ENCODE measurements at regions not wholly inside any gene's neighbourhood (a gene's known extent, or its start where the extent isn't known, plus 50 kb on each side); places are given as distances from the start of the nearest gene placed in this dataset.

GRCh38 chr2:140057928-140058327 is 1277.7 kb upstream of the NXPH2 start:
- Histone ChIP-seq H3K4me3 (replicated peaks; ENCODE audit: insufficient read depth, low read length) (no peak overlapping the region), H3K27me3 (ENCODE audit: insufficient read depth, poor library complexity, severe bottlenecking) (no peaks in the 10 kb centered on the region), H3K27ac (replicated peaks) (no peak overlapping the region)
- no peak for TF ChIP-seq SPI1 (IDR thresholded peaks at IDR 0.05; ENCODE audit: borderline replicate concordance, low read depth)
- TF ChIP-seq CTCF (IDR thresholded peaks at IDR 0.05; ENCODE audit: insufficient read depth, low read length) = no peak
- TF ChIP-seq GABPA (IDR thresholded peaks at IDR 0.05; ENCODE audit: low read depth) = no peak
- no peak for TF ChIP-seq POLR2AphosphoS5 (IDR thresholded peaks at IDR 0.05; ENCODE audit: low read depth)
- no peak for TF ChIP-seq REST (IDR thresholded peaks at IDR 0.05; ENCODE audit: insufficient replicate concordance, low read depth)
- no peak for DNase-seq (ENCODE audit: low read depth in 1 of 2, low spot score in 1 of 2)

- no peak overlapping the region for H3K27ac ChIP-seq (replicated peaks)
Measured at GRCh38 chr2:140041811-140042210, 1261.6 kb upstream of the NXPH2 start.

GRCh38 chr2:140041239-140041638 is 1261.0 kb upstream of the NXPH2 start:
- Histone ChIP-seq H3K27me3 (ENCODE audit: insufficient read depth, poor library complexity, severe bottlenecking) (no peaks in the 10 kb centered on the region), H3K27ac (replicated peaks) (no peak overlapping the region), H3K4me3 (replicated peaks; ENCODE audit: insufficient read depth, low read length) (no peak overlapping the region)
- no peak for DNase-seq (ENCODE audit: low read depth in 1 of 2, low spot score in 1 of 2)
- TF ChIP-seq GABPA (IDR thresholded peaks at IDR 0.05; ENCODE audit: low read depth) (no peak), REST (IDR thresholded peaks at IDR 0.05; ENCODE audit: insufficient replicate concordance, low read depth) (no peak), POLR2AphosphoS5 (IDR thresholded peaks at IDR 0.05; ENCODE audit: low read depth) (no peak), SPI1 (IDR thresholded peaks at IDR 0.05; ENCODE audit: borderline replicate concordance, low read depth) (no peak), CTCF (IDR thresholded peaks at IDR 0.05; ENCODE audit: insufficient read depth, low read length) (no peak)

More at GRCh38 chr2:140041811-140042210, 1261.6 kb upstream of the NXPH2 start:
- TF ChIP-seq SPI1 (IDR thresholded peaks at IDR 0.05; ENCODE audit: borderline replicate concordance, low read depth) = no peak
- TF ChIP-seq GABPA (IDR thresholded peaks at IDR 0.05; ENCODE audit: low read depth) = no peak
- no peak for TF ChIP-seq POLR2AphosphoS5 (IDR thresholded peaks at IDR 0.05; ENCODE audit: low read depth)
- TF ChIP-seq CTCF (IDR thresholded peaks at IDR 0.05; ENCODE audit: insufficient read depth, low read length) = no peak
- TF ChIP-seq REST (IDR thresholded peaks at IDR 0.05; ENCODE audit: insufficient replicate concordance, low read depth) = no peak
- Histone ChIP-seq H3K4me3 (replicated peaks; ENCODE audit: insufficient read depth, low read length) (no peak overlapping the region), H3K27me3 (ENCODE audit: insufficient read depth, poor library complexity, severe bottlenecking) (no peaks in the 10 kb centered on the region)
- DNase-seq (ENCODE audit: low read depth in 1 of 2, low spot score in 1 of 2) = no peak
